ENCODE measurements at regions not wholly inside any gene's neighbourhood (a gene's known extent, or its start where the extent isn't known, plus 50 kb on each side); places are given as distances from the start of the nearest gene placed in this dataset.
"Not testable (repeated sequence)": the region's sequence is repeated elsewhere in the genome, so short reads cannot be mapped to it uniquely, and the experiment has no call there.

- H3K36me3 Mint-ChIP-seq (ENCODE audit: low read depth); ATAC-seq (replicated peaks); H3K4me1 Mint-ChIP-seq; H3K9me3 Mint-ChIP-seq; H3K27ac Mint-ChIP-seq; H3K4me3 Mint-ChIP-seq: not testable (repeated sequence)
- peaks cover 33% of the 10 kb centered on the region for H3K27me3 Mint-ChIP-seq
These were observed 1218.8 kb downstream of the GATA3 start for GRCh38 chr10:9273126-9273833.

- no peaks in the 10 kb centered on the region for H3K36me3 Mint-ChIP-seq (ENCODE audit: low read depth)
- H3K4me3 Mint-ChIP-seq = no peak overlapping the region
- no peak overlapping the region for H3K27ac Mint-ChIP-seq
- H3K9me3 Mint-ChIP-seq = no peaks in the 10 kb centered on the region
- peaks cover 25% of the 10 kb centered on the region for H3K27me3 Mint-ChIP-seq
- no peak for ATAC-seq (replicated peaks)
- no peaks in the 10 kb centered on the region for H3K4me1 Mint-ChIP-seq
These were observed 1219.8 kb downstream of the GATA3 start for GRCh38 chr10:9274206-9274755.

- Mint-ChIP-seq H3K27ac (no peak overlapping the region), H3K9me3 (peaks cover 3% of the 10 kb centered on the region), H3K4me1 (no peaks in the 10 kb centered on the region), H3K27me3 (peaks cover 23% of the 10 kb centered on the region), H3K4me3 (no peak overlapping the region), H3K36me3 (ENCODE audit: low read depth) (no peaks in the 10 kb centered on the region)
- no peak for ATAC-seq (replicated peaks)
These were observed 1221.4 kb downstream of the GATA3 start for GRCh38 chr10:9275861-9276260.

DNA sequence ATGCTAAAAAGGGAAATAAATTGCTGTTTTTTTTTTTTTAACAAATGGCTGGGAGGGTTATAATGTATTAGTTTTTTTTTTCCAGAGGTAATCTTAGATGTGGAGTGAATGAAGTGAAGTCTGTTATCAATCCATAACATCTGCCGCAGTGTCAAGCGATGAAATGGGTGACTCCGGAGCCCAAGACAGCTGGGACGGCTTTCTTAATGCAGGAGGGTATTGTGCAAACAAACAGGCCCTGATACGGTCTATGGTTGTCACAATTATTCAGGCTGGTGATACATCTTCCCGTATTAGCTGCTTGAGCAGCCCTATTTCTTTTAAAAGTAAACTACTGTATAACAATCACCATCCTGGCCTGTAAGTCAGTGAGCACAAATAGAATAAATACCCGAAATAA, 1231.2 kb downstream of the GATA3 start:
- no peaks in the 10 kb centered on the region for H3K36me3 Mint-ChIP-seq (ENCODE audit: low read depth)
- ATAC-seq (replicated peaks) = no peak
- no peak overlapping the region for H3K27ac Mint-ChIP-seq
- peaks cover 21% of the 10 kb centered on the region for H3K27me3 Mint-ChIP-seq
- H3K4me3 Mint-ChIP-seq = no peak overlapping the region
- H3K4me1 Mint-ChIP-seq = no peaks in the 10 kb centered on the region
- H3K9me3 Mint-ChIP-seq = peaks cover 3% of the 10 kb centered on the region

DNA sequence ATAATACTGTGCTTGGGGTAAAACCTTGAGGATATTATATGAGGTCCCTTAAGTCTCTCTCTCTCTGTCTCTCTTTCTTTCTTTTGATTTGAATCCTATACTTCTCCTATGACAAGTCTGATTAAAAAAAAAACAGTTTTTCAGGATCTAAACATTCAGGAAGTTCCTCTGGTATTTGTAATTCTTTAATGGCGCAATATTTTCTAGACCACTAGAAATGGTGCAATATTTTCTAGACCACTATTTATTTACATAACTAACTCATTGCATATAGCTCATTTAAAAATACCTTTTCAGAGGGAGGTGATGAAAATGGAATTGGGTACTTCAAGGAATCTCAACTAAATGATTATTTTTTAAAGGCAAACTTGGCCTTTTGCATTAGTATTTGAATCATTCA, 1235.3 kb downstream of the GATA3 start:
- Mint-ChIP-seq H3K4me1 (peaks cover 5% of the 10 kb centered on the region), H3K27me3 (peaks cover 15% of the 10 kb centered on the region), H3K36me3 (ENCODE audit: low read depth) (no peaks in the 10 kb centered on the region), H3K27ac (no peak overlapping the region), H3K9me3 (no peaks in the 10 kb centered on the region), H3K4me3 (no peak overlapping the region)
- ATAC-seq (replicated peaks) = no peak

DNA sequence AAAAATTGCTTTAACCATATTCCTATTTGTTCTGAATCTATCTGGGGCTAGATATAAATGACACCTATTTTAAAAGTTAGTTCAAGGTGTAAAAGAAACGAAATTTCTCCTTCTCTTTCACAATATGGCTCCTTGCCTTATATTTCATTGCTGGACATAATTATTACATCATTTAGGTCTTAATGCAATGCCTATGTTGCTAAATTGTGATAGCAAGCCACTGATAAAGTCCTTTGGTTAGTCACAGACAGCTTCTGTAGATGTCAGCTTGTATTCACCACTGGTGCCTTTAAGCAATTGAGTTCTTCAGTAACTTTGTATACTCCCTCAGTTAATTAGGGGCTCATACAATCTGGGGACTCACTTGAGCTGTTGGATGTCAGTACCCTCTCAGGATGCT, 1236.6 kb downstream of the GATA3 start:
- Mint-ChIP-seq H3K36me3 (ENCODE audit: low read depth) (no peaks in the 10 kb centered on the region), H3K27ac (no peak overlapping the region), H3K4me1 (peaks cover 5% of the 10 kb centered on the region), H3K4me3 (no peak overlapping the region), H3K27me3 (peaks cover 15% of the 10 kb centered on the region), H3K9me3 (no peaks in the 10 kb centered on the region)
- ATAC-seq (replicated peaks) = no peak

DNA sequence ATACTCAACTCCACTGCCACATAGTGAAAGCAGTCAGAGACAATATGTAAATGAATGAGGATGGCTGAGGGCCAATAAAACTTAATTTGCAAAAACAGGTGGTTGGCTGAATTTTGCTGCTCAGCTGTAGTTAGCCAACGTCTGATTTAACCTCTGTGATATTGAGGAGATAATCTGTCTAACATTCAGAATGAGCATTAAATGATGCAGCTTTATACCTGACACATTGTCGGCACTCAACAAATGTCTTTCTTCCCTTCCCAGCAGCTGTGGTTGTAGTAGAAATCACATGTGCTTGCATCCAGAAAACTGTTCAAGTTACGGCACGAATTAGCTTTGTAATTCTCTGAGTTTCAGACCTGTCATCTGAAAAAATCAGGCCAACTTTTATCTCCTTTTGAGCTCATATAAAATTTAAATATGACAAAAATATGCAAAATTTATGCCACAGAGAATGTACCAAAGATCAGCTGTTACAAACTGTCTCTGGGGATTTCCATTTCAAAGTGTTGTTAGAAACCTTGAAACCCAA, 1239.7 kb downstream of the GATA3 start:
- Mint-ChIP-seq H3K4me1 (peaks cover 5% of the 10 kb centered on the region), H3K36me3 (ENCODE audit: low read depth) (no peaks in the 10 kb centered on the region), H3K9me3 (no peaks in the 10 kb centered on the region), H3K27ac (peak overlapping the region; percentile 78), H3K27me3 (peaks cover 4% of the 10 kb centered on the region), H3K4me3 (peak overlapping the region; percentile 63)
- peak; percentile 84 for ATAC-seq (replicated peaks)

DNA sequence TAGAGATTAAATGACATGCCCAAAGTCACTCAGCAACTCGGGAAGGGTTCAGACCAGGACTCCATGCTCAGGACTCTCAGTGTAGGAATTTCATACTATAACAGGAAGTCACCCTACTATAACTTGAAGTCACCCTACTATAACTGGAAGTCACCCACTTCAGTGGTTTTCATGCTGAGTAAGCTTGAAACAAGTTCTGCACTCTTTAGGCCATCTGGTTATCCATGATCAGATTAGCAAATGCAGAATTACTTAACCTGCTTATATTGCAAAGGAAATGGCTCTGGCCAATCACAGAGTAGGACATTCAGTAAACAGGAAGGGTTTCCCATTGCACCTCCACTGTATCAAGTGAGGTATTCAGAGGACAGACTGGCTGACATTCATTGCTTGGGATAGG, 1240.4 kb downstream of the GATA3 start:
- Mint-ChIP-seq H3K9me3 (no peaks in the 10 kb centered on the region), H3K27ac (peak overlapping the region; percentile 78), H3K27me3 (peaks cover 4% of the 10 kb centered on the region), H3K4me1 (peaks cover 5% of the 10 kb centered on the region), H3K36me3 (ENCODE audit: low read depth) (no peaks in the 10 kb centered on the region), H3K4me3 (peak overlapping the region; percentile 63)
- ATAC-seq (replicated peaks) = peak; percentile 85

DNA sequence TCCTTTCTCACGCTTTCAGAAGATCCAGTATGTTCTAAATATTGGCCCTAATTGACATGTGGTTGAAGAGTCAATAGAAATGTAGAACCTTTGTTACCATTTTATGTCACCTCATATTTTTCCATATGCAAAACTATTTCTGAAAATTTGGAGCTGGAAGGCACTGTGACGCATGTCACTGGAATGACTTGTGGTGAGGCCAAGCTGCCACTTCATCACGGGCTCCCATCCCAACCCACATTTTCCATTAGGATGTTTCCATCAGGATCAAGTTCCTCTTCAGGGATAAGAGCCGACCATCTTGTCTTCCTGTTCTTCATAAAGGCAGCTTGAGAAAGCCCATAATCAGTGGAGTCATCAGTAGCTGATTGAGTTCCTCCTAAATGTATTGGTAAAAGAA, 1241.7 kb downstream of the GATA3 start:
- H3K9me3 Mint-ChIP-seq = no peaks in the 10 kb centered on the region
- H3K27me3 Mint-ChIP-seq = no peaks in the 10 kb centered on the region
- no peaks in the 10 kb centered on the region for H3K36me3 Mint-ChIP-seq (ENCODE audit: low read depth)
- peaks cover 5% of the 10 kb centered on the region for H3K4me1 Mint-ChIP-seq
- no peak overlapping the region for H3K4me3 Mint-ChIP-seq
- no peak overlapping the region for H3K27ac Mint-ChIP-seq
- ATAC-seq (replicated peaks) = no peak

DNA sequence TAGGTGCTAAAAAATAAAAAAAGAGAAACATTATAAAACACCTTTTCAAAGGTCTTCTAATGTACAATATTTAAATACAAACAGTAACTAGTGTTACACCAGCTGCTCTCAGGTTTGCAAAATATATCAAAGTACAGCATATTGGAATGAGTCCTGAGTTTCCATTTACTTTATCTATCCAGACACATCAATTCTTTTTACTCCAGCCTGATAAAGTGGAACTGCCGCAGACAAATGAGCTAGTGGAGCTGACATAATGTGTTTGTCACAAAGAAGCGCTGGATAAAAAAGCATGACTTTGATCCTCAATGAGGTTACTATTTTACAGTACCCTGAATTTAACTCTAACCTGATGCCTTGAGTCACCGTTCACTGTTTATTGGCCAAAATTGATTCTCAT, 1243.1 kb downstream of the GATA3 start:
- Mint-ChIP-seq H3K27ac (no peak overlapping the region), H3K36me3 (ENCODE audit: low read depth) (no peaks in the 10 kb centered on the region), H3K4me1 (peaks cover 5% of the 10 kb centered on the region), H3K4me3 (no peak overlapping the region), H3K27me3 (no peaks in the 10 kb centered on the region), H3K9me3 (no peaks in the 10 kb centered on the region)
- no peak for ATAC-seq (replicated peaks)

DNA sequence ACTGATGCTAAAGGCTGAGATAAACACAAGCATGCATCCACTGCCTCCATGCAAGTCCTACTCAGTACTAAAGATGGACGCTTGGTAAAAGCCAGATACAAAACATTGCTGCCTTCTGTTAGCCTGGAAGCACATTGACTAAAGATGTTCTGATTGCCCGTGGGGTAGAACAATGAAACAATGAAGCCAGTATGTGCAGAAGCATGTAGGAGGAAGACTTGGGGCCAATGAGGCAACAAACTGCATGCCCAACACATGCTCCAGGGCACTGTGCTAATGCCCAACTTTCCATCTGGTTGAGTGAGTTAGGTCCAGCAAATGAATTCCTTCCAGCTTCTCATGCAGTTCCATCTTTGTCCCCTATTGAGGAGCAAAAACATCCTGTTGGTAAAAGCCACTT, 1245.5 kb downstream of the GATA3 start:
- Mint-ChIP-seq H3K4me3 (no peak overlapping the region), H3K27me3 (peaks cover 3% of the 10 kb centered on the region), H3K4me1 (no peaks in the 10 kb centered on the region), H3K27ac (no peak overlapping the region), H3K9me3 (no peaks in the 10 kb centered on the region), H3K36me3 (ENCODE audit: low read depth) (no peaks in the 10 kb centered on the region)
- no peak for ATAC-seq (replicated peaks)

DNA sequence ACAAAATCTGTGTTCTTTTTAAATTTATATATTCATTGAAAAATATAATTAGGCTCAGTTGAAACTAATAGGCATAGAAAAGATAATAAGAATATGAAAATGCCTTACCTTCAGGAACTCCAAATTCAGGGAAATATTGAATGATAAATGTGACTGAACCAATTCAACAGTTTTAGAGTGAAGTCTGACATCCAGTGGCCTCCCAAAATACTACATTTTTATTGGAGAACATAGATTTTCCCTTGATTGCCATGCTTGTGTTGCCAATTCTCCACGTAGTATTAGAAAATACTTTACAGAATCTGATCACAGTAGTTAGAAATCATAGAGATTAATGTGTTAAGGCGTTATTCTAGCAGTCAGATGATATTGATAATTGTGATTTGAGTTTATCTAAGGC, 1246.7 kb downstream of the GATA3 start:
- ATAC-seq (replicated peaks) = no peak
- no peaks in the 10 kb centered on the region for H3K4me1 Mint-ChIP-seq
- peaks cover 4% of the 10 kb centered on the region for H3K27me3 Mint-ChIP-seq
- no peaks in the 10 kb centered on the region for H3K36me3 Mint-ChIP-seq (ENCODE audit: low read depth)
- no peak overlapping the region for H3K4me3 Mint-ChIP-seq
- no peaks in the 10 kb centered on the region for H3K9me3 Mint-ChIP-seq
- no peak overlapping the region for H3K27ac Mint-ChIP-seq

DNA sequence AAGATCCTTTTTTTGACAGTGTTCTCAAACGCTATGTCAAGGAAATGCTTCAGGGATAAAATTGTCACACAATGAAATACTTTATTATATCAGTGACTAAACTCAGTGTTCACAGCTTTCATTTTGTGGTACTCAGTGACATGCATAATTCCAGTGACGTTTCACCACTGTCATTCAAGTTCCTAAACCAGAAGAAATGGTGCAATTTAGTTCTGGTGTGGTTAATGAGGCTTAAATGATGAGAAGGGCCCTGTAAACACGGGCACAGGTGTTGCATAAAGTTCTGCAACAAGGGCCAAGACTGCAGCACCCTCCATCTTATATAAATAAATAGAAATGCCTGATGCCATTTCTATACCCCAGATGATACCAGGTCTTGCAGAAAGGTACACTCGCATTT, 1247.1 kb downstream of the GATA3 start:
- ATAC-seq (replicated peaks) = no peak

DNA sequence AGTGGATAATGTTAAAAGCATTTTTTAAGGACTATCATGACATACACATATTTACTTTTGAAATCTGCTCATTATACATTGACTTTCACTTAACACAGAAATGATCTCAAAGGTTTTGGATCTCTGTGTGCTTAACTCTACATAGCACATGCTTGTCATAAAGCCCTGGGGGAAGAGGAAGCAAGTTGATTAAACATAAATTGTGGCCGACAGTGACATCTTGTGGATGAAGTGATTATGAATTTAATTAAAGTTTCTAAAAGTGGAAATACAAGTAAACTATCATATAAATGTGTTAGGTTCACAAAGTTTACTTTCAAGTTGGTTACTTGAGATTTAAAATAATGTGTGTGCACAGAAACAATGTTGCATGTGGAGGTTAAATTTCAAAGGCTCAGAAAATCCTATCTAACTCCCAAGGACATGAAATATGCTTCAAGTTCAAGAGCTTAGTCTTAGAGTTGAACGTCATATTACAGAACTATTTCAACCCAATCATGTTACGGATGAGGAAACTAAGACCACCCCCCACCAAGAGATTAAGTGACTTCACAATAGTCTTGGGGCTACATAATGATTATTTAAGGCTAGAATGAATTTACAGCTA, 1247.8 kb downstream of the GATA3 start:
- no peaks in the 10 kb centered on the region for H3K9me3 Mint-ChIP-seq
- H3K27me3 Mint-ChIP-seq = peaks cover 7% of the 10 kb centered on the region
- no peak overlapping the region for H3K4me3 Mint-ChIP-seq
- H3K27ac Mint-ChIP-seq = no peak overlapping the region
- no peaks in the 10 kb centered on the region for H3K36me3 Mint-ChIP-seq (ENCODE audit: low read depth)
- ATAC-seq (replicated peaks) = no peak
- no peaks in the 10 kb centered on the region for H3K4me1 Mint-ChIP-seq

More for the DNA sequence above, 1247.1 kb downstream of the GATA3 start:
- no peak overlapping the region for H3K4me3 Mint-ChIP-seq
- no peaks in the 10 kb centered on the region for H3K9me3 Mint-ChIP-seq
- peaks cover 7% of the 10 kb centered on the region for H3K27me3 Mint-ChIP-seq
- no peak overlapping the region for H3K27ac Mint-ChIP-seq
- H3K4me1 Mint-ChIP-seq = no peaks in the 10 kb centered on the region
- no peaks in the 10 kb centered on the region for H3K36me3 Mint-ChIP-seq (ENCODE audit: low read depth)

DNA sequence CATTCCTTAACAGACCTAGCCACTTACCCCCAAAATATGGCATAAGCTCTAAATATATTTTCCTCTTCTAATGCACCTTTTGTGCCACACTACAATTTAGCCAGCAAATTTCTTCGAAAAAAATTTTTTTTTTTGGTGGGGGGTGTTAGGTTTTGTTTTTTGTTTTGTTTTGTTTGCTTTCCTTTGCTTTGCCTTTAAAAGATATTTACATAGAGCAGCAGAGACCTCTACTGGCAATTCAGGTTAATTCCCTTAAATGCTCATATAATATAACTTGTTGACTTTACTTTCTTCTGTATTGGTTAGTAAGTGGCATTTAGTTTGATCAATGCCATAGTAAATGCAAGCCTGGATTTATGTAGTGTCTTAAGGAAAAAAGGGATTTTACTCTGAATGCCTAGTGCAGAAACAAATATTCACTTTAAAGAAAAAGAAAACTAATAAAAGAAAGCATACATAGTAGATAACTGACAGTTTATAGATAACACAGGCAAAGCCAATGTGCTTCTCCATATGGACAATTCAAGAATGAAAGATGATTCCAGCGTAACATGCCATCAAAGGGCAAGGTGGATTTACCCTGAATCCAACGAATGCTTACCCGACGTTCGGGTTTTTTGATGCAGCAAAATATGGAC, 1250.6 kb downstream of the GATA3 start:
- Mint-ChIP-seq H3K36me3 (ENCODE audit: low read depth) (no peaks in the 10 kb centered on the region), H3K4me3 (no peak overlapping the region), H3K27ac (no peak overlapping the region), H3K27me3 (peaks cover 15% of the 10 kb centered on the region), H3K4me1 (no peaks in the 10 kb centered on the region), H3K9me3 (no peaks in the 10 kb centered on the region)
- no peak for ATAC-seq (replicated peaks)

Data from activated T-helper 17 cell treated with anti-CD3 and anti-CD28 coated beads, Interleukin-2, amount 50 U/mL, for 72 hours (primary cell).